ENCODE measurements at regions not wholly inside any gene's neighbourhood (a gene's known extent, or its start where the extent isn't known, plus 50 kb on each side); places are given as distances from the start of the nearest gene placed in this dataset.
"Not testable (repeated sequence)": the region's sequence is repeated elsewhere in the genome, so short reads cannot be mapped to it uniquely, and the experiment has no call there.

DNA sequence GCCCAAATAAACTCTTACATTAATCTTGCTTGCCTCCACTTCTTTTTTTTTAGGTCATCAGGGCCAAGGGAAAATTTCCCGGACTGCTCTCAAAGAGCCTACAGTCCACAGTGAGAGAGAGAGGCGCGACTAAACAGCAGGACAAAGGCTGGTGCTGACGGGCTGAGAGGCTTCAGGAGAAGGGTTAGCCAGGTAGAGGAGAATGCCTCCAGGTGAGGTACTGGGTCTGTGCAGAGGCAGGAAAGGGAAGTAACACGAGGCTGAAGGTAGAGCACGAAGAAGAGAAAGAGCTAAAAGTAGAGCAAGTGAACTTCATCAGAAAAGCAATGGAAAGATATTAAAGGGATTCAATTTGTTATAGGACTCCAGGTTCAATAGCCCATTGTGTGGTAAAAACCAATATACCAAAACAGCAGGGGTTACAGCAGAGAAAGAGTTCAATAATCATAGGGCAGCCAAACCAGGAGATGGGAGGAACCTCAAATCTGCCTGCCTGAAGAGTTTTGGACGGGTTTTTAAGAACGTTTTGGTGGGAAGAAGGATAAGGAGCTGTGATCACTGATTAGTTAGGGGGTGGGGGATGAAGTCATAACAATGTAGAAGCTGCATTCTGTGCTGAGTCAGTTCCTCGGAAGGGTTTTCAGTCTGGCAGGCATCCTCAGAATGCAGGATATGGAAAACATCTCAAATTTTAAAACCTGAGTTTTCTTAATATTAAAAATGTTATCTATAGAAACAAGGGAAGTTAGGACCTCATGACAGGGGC is 171.5 kb downstream of the AKR1D1 start:
- intact Hi-C loops (cut with DNase I) = no loop called here
- Histone ChIP-seq H3K4me3 (no peak overlapping the region), H3K27ac (replicated peaks in 1 of 4) (no peak overlapping the region), H3K4me1 (no peaks in the 10 kb centered on the region), H3K27me3 (no peaks in the 10 kb centered on the region), H3K36me3 (no peaks in the 10 kb centered on the region), H3K9me3 (peaks cover 0 to 10% (median 0%) of the 10 kb centered on the region in 4 donors)
- TF ChIP-seq POLR2AphosphoS5 (IDR thresholded peaks at IDR 0.05) = no peak
- DNase-seq (ENCODE audit: extremely low spot score) = no peak
- WGBS = 57% methylated on average over 9 of the region's 9 CpGs

DNA sequence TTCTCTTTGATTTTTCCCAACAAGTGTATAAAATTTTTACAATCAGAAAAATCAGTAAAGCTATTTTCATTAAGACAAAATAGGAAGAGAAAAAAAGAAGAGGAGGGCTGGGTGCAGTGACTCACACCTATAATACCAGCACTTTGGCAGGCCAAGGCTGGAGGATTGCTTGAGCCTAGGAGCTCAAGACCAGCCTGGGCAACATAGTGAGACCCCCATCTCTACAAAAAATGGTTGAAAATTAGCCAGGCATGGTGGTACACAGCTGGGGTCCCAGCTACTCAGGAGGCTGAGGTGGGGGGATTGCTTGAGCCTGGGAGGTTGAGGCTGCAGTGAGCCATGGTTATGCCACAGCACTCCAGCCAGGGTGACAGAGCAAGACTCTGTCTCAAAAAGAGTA is 172.3 kb downstream of the AKR1D1 start:
- intact Hi-C loops (cut with DNase I) = no loop called here
- TF ChIP-seq POLR2A (IDR thresholded peaks at IDR 0.05; ENCODE audit: low read depth) (no peak), EP300 (IDR thresholded peaks at IDR 0.05) (no peak), POLR2AphosphoS5 (IDR thresholded peaks at IDR 0.05) (no peak)
- TF ChIP-seq, protein P1, sequence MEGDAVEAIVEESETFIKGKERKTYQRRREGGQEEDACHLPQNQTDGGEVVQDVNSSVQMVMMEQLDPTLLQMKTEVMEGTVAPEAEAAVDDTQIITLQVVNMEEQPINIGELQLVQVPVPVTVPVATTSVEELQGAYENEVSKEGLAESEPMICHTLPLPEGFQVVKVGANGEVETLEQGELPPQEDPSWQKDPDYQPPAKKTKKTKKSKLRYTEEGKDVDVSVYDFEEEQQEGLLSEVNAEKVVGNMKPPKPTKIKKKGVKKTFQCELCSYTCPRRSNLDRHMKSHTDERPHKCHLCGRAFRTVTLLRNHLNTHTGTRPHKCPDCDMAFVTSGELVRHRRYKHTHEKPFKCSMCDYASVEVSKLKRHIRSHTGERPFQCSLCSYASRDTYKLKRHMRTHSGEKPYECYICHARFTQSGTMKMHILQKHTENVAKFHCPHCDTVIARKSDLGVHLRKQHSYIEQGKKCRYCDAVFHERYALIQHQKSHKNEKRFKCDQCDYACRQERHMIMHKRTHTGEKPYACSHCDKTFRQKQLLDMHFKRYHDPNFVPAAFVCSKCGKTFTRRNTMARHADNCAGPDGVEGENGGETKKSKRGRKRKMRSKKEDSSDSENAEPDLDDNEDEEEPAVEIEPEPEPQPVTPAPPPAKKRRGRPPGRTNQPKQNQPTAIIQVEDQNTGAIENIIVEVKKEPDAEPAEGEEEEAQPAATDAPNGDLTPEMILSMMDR (IDR thresholded peaks at IDR 0.05) = no peak
- Histone ChIP-seq H3K9me3 (peaks cover 0 to 10% (median 0%) of the 10 kb centered on the region in 4 donors), H3K4me1 (no peaks in the 10 kb centered on the region), H3K27ac (replicated peaks in 1 of 4) (no peak overlapping the region), H3K27me3 (no peaks in the 10 kb centered on the region), H3K36me3 (no peaks in the 10 kb centered on the region), H3K4me3 (no peak overlapping the region)
- DNase-seq (ENCODE audit: extremely low spot score) = no peak

DNA sequence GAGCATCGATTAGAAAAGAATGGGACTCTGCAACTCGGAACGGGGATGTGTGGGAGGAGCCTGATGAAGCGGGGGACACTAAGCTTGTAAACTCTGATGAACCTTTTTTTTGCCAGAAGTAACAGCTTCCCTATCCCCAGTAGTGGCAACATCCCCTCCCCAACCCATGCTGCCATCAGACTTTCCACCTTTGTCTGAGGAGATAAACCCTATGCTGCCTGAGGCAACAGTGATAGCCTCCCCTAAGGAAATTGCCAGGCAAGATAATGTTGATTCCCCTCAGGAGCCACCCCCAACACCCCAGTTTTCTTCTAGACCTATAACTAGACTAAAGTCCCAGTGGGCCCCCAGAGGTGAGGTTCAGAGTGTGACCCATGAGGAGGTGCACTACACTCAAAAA is 173.7 kb downstream of the AKR1D1 start:
- WGBS = 92% methylated on average over 4 of the region's 4 CpGs
- H3K4me1 ChIP-seq = no peaks in the 10 kb centered on the region
- no peak overlapping the region for H3K27ac ChIP-seq (replicated peaks in 1 of 4)
- peaks cover 0 to 10% (median 0%) of the 10 kb centered on the region in 4 donors for H3K9me3 ChIP-seq
- H3K27me3 ChIP-seq = no peaks in the 10 kb centered on the region
- H3K4me3 ChIP-seq = no peak overlapping the region
- no peak for DNase-seq (ENCODE audit: extremely low spot score)
- no peaks in the 10 kb centered on the region for H3K36me3 ChIP-seq
- intact Hi-C loops (cut with DNase I) = no loop called here
- TF ChIP-seq POLR2AphosphoS5 (IDR thresholded peaks at IDR 0.05) (no peak), POLR2A (IDR thresholded peaks at IDR 0.05; ENCODE audit: low read depth) (no peak)

DNA sequence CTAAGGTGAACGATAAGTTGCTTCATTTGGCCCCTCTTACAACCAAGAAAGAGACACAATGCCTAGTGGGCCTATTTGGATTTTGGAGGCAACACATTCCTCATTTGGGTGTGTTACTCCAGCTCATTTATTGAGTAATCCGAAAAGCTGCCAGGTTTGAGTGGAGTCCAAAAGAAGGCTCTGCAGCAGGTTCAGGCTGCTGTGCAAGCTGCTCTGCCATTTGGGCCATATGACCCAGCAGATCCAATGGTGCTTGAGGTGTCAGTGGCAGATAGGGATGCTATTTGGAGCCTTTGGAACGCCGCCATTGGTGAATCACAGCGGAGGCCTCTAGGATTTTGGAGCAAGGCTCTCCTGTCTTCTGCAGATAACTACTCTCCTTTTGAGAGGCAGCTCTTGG is 176.4 kb downstream of the AKR1D1 start:
- H3K4me1 ChIP-seq; intact Hi-C loops (cut with DNase I); H3K27me3 ChIP-seq; H3K4me3 ChIP-seq; H3K27ac ChIP-seq (replicated peaks in 1 of 4); H3K36me3 ChIP-seq; DNase-seq (ENCODE audit: extremely low spot score); H3K9me3 ChIP-seq: not testable (repeated sequence)
- 79% methylated on average over 2 of the region's 5 CpGs for WGBS

DNA sequence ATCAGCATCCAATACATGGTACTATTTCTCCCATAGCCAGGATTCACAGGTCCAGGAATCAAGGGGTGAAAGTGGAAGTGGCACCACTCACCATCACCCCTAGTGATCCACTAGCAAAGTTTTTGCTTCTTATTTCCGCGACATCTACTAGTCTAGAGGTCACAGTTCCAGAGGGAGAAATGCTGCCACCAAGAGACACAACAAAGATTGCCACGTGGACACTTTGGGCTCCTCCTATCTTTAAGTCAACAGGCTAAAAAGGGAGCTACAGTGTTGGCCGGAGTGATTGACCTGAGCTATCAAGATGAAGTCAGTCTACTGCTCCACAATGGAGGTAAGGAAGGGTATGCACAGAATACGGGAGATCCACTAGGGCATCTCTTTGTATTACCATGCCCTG is 178.2 kb downstream of the AKR1D1 start:
- TF ChIP-seq POLR2A (IDR thresholded peaks at IDR 0.05; ENCODE audit: low read depth) (no peak), POLR2AphosphoS5 (IDR thresholded peaks at IDR 0.05) (no peak), EP300 (IDR thresholded peaks at IDR 0.05) (no peak)
- TF ChIP-seq, protein P1 (IDR thresholded peaks at IDR 0.05) = no peak
- H3K4me3 ChIP-seq = no peak overlapping the region
- no peak for DNase-seq (ENCODE audit: extremely low spot score)
- H3K36me3 ChIP-seq = no peaks in the 10 kb centered on the region
- no peaks in the 10 kb centered on the region for H3K9me3 ChIP-seq
- H3K4me1 ChIP-seq = no peaks in the 10 kb centered on the region
- intact Hi-C loops (cut with DNase I) = no loop called here
- H3K27ac ChIP-seq (replicated peaks in 1 of 4) = no peak overlapping the region
- no peaks in the 10 kb centered on the region for H3K27me3 ChIP-seq
- WGBS = 80% methylated on average over 5 of the region's 5 CpGs

DNA sequence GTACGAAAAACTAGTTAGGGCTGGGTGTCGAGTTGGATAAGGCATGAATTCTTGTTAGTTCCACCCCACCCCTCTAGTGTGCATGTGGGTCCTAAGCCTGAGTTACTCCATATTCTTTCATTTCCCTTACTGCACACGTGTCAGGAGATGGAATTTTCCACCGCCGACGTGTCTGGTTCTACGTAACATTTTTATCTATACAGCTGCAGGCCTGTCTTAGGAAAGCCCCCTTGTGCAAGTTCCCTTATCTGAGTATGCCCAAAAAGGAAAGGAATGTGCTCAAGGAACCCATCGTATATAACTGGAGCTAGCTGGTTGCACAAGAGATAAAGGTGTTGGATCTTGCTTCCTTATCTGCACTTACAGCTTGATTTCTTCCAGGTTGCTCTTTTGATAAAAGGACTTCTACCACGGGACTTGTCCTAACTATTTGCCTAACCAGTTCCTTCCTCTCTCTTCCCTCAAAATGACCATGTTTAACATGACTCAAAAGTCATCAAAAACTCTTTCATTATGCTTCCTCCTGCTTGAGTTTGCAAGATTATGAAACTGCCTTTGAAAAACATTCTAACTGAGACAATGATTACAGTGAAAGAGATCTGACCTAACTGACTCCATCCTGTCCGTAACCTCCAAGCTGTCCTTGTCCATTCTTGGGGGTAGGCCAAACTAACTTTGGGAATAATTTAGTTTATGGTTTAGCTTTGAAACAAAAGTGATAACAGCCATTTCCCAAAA is 181.4 kb downstream of the AKR1D1 start:
- DNase-seq (ENCODE audit: extremely low spot score) = no peak
- H3K4me3 ChIP-seq = no peak overlapping the region
- no peaks in the 10 kb centered on the region for H3K27me3 ChIP-seq
- TF ChIP-seq POLR2AphosphoS5 (IDR thresholded peaks at IDR 0.05) (no peak), EP300 (IDR thresholded peaks at IDR 0.05) (no peak), POLR2A (IDR thresholded peaks at IDR 0.05; ENCODE audit: low read depth) (no peak)
- TF ChIP-seq, protein P1 (IDR thresholded peaks at IDR 0.05) = no peak
- H3K36me3 ChIP-seq = no peaks in the 10 kb centered on the region
- intact Hi-C loops (cut with DNase I) = no loop called here
- 54% methylated on average over 10 of the region's 10 CpGs for WGBS
- H3K4me1 ChIP-seq = no peaks in the 10 kb centered on the region
- no peak overlapping the region for H3K27ac ChIP-seq (replicated peaks in 1 of 4)
- peaks cover 0 to 8% (median 0%) of the 10 kb centered on the region in 4 donors for H3K9me3 ChIP-seq

Data from esophagus muscularis mucosa (tissue), 4 donors.